ENCODE measurements at regions not wholly inside any gene's neighbourhood (a gene's known extent, or its start where the extent isn't known, plus 50 kb on each side); places are given as distances from the start of the nearest gene placed in this dataset.

- H3K27me3 ChIP-seq (ENCODE audit: insufficient read depth, insufficient read length): no peaks in the 10 kb centered on the region
- TF ChIP-seq YY1 (IDR thresholded peaks at IDR 0.05; ENCODE audit: insufficient read depth, insufficient read length): no peak
- TF ChIP-seq SUZ12 (IDR thresholded peaks at IDR 0.05; ENCODE audit: extremely low read depth, insufficient read depth, insufficient read length): no peak
- no peak for TF ChIP-seq ZNF274 (IDR thresholded peaks at IDR 0.05; ENCODE audit: low read depth, low read length)
- no peak for DNase-seq (ENCODE audit: low read depth, low spot score)
- H3K9ac ChIP-seq (ENCODE audit: insufficient read length, low read depth): no peak overlapping the region
- no peaks in the 10 kb centered on the region for H3K36me3 ChIP-seq (ENCODE audit: insufficient read depth, insufficient read length, low read length)
- H3K4me3 ChIP-seq (ENCODE audit: insufficient read length, low read depth): no peak overlapping the region
- H3K9me3 ChIP-seq (ENCODE audit: insufficient read depth, low read length): peaks cover 9% of the 10 kb centered on the region; the same call in 1 of the 2 replicates
- no peaks in the 10 kb centered on the region for H3K4me1 ChIP-seq (ENCODE audit: insufficient read depth, insufficient read length)
Observed at GRCh38 chr4:36702245-36702644, 420.8 kb downstream of the DTHD1 start.

- H3K4me3 ChIP-seq (ENCODE audit: insufficient read length, low read depth): no peak overlapping the region
Observed at GRCh38 chr4:36704289-36704688, 422.9 kb downstream of the DTHD1 start.

GRCh38 chr4:36709991-36710390 lies 428.6 kb downstream of the DTHD1 start:
- DNase-seq (ENCODE audit: low read depth, low spot score): no peak
- Histone ChIP-seq H3K4me3 (ENCODE audit: insufficient read length, low read depth) (no peak overlapping the region), H3K9ac (ENCODE audit: insufficient read length, low read depth) (no peak overlapping the region), H3K27me3 (ENCODE audit: insufficient read depth, insufficient read length) (no peaks in the 10 kb centered on the region), H3K36me3 (ENCODE audit: insufficient read depth, insufficient read length, low read length) (no peaks in the 10 kb centered on the region), H3K4me1 (ENCODE audit: insufficient read depth, insufficient read length) (no peaks in the 10 kb centered on the region), H3K9me3 (ENCODE audit: insufficient read depth, low read length) (no peaks in the 10 kb centered on the region)
- TF ChIP-seq SUZ12 (IDR thresholded peaks at IDR 0.05; ENCODE audit: extremely low read depth, insufficient read depth, insufficient read length) (no peak), ZNF274 (IDR thresholded peaks at IDR 0.05; ENCODE audit: low read depth, low read length) (no peak), YY1 (IDR thresholded peaks at IDR 0.05; ENCODE audit: insufficient read depth, insufficient read length) (no peak)

More at GRCh38 chr4:36704289-36704688, 422.9 kb downstream of the DTHD1 start:
- peaks cover 9% of the 10 kb centered on the region; the same call in 1 of the 2 replicates for H3K9me3 ChIP-seq (ENCODE audit: insufficient read depth, low read length)
- H3K27me3 ChIP-seq (ENCODE audit: insufficient read depth, insufficient read length): no peaks in the 10 kb centered on the region
- no peak for TF ChIP-seq SUZ12 (IDR thresholded peaks at IDR 0.05; ENCODE audit: extremely low read depth, insufficient read depth, insufficient read length)
- TF ChIP-seq YY1 (IDR thresholded peaks at IDR 0.05; ENCODE audit: insufficient read depth, insufficient read length): no peak
- no peak for TF ChIP-seq ZNF274 (IDR thresholded peaks at IDR 0.05; ENCODE audit: low read depth, low read length)
- no peak for DNase-seq (ENCODE audit: low read depth, low spot score)
- H3K9ac ChIP-seq (ENCODE audit: insufficient read length, low read depth): no peak overlapping the region
- H3K36me3 ChIP-seq (ENCODE audit: insufficient read depth, insufficient read length, low read length): no peaks in the 10 kb centered on the region
- no peaks in the 10 kb centered on the region for H3K4me1 ChIP-seq (ENCODE audit: insufficient read depth, insufficient read length)

DNA sequence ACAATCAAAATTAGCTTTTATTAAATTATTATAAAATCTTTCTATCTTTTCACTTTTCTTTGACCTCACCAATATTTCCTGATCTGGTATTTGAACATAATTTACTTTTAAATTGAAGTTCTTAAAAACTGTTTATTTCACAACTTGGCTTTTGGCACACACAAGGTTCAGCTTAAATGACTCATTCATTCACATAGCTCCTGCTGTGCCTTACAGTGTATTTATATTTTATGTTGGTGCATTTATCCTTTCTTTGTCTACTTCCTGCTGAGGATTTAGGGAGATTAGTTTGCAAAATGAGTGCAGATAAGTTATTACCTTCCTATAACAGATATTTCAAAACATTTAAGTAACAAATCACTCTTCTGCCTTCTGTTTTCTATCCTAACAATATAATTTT lies 430.6 kb downstream of the DTHD1 start:
- no peak overlapping the region for H3K9ac ChIP-seq (ENCODE audit: insufficient read length, low read depth)
- no peak overlapping the region for H3K4me3 ChIP-seq (ENCODE audit: insufficient read length, low read depth)
- DNase-seq (ENCODE audit: low read depth, low spot score): no peak
- H3K36me3 ChIP-seq (ENCODE audit: insufficient read depth, insufficient read length, low read length): no peaks in the 10 kb centered on the region
- no peaks in the 10 kb centered on the region for H3K4me1 ChIP-seq (ENCODE audit: insufficient read depth, insufficient read length)
- no peaks in the 10 kb centered on the region for H3K27me3 ChIP-seq (ENCODE audit: insufficient read depth, insufficient read length)
- TF ChIP-seq ZNF274 (IDR thresholded peaks at IDR 0.05; ENCODE audit: low read depth, low read length): no peak
- TF ChIP-seq SUZ12 (IDR thresholded peaks at IDR 0.05; ENCODE audit: extremely low read depth, insufficient read depth, insufficient read length): no peak
- TF ChIP-seq YY1 (IDR thresholded peaks at IDR 0.05; ENCODE audit: insufficient read depth, insufficient read length): no peak
- H3K9me3 ChIP-seq (ENCODE audit: insufficient read depth, low read length): no peaks in the 10 kb centered on the region

GRCh38 chr4:36716874-36717273 lies 435.5 kb downstream of the DTHD1 start:
- no peak for TF ChIP-seq ZNF274 (IDR thresholded peaks at IDR 0.05; ENCODE audit: low read depth, low read length)
- no peak for TF ChIP-seq YY1 (IDR thresholded peaks at IDR 0.05; ENCODE audit: insufficient read depth, insufficient read length)
- H3K36me3 ChIP-seq (ENCODE audit: insufficient read depth, insufficient read length, low read length): no peaks in the 10 kb centered on the region
- no peak overlapping the region for H3K4me3 ChIP-seq (ENCODE audit: insufficient read length, low read depth)
- H3K9ac ChIP-seq (ENCODE audit: insufficient read length, low read depth): no peak overlapping the region
- H3K4me1 ChIP-seq (ENCODE audit: insufficient read depth, insufficient read length): peaks cover 2% of the 10 kb centered on the region
- no peak for DNase-seq (ENCODE audit: low read depth, low spot score)
- H3K27me3 ChIP-seq (ENCODE audit: insufficient read depth, insufficient read length): no peaks in the 10 kb centered on the region
- H3K9me3 ChIP-seq (ENCODE audit: insufficient read depth, low read length): no peaks in the 10 kb centered on the region

DNA sequence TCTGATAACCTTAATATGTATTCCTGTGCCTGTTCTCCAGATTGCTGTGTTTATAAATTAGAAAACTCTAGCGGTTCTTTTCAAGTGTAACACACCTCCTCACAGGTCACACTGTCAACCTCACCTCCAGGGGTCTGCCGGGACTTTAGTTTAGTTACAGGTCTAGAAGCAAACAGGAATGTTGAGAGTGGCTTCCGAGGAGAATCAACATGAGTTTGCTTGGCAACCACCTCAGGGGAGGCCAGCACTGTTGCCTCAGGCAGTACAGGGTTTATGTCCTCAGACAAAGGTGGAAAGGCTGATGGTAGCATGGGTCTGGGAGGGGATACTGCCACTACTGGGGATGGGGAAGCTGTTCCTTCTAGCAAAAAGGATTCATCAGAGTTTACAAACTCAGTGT lies 438.0 kb downstream of the DTHD1 start:
- Histone ChIP-seq H3K4me3 (ENCODE audit: insufficient read length, low read depth) (no peak overlapping the region), H3K4me1 (ENCODE audit: insufficient read depth, insufficient read length) (peaks cover 2% of the 10 kb centered on the region), H3K9ac (ENCODE audit: insufficient read length, low read depth) (no peak overlapping the region), H3K9me3 (ENCODE audit: insufficient read depth, low read length) (no peaks in the 10 kb centered on the region), H3K36me3 (ENCODE audit: insufficient read depth, insufficient read length, low read length) (no peaks in the 10 kb centered on the region), H3K27me3 (ENCODE audit: insufficient read depth, insufficient read length) (no peaks in the 10 kb centered on the region)
- TF ChIP-seq SUZ12 (IDR thresholded peaks at IDR 0.05; ENCODE audit: extremely low read depth, insufficient read depth, insufficient read length) (no peak), YY1 (IDR thresholded peaks at IDR 0.05; ENCODE audit: insufficient read depth, insufficient read length) (no peak), ZNF274 (IDR thresholded peaks at IDR 0.05; ENCODE audit: low read depth, low read length) (no peak)
- no peak for DNase-seq (ENCODE audit: low read depth, low spot score)

GRCh38 chr4:36722986-36723385 lies 441.6 kb downstream of the DTHD1 start:
- H3K27me3 ChIP-seq (ENCODE audit: insufficient read depth, insufficient read length): no peaks in the 10 kb centered on the region
- DNase-seq (ENCODE audit: low read depth, low spot score): no peak
- TF ChIP-seq ZNF274 (IDR thresholded peaks at IDR 0.05; ENCODE audit: low read depth, low read length) (no peak), YY1 (IDR thresholded peaks at IDR 0.05; ENCODE audit: insufficient read depth, insufficient read length) (no peak), SUZ12 (IDR thresholded peaks at IDR 0.05; ENCODE audit: extremely low read depth, insufficient read depth, insufficient read length) (no peak)
- peaks cover 2% of the 10 kb centered on the region for H3K4me1 ChIP-seq (ENCODE audit: insufficient read depth, insufficient read length)
- H3K9me3 ChIP-seq (ENCODE audit: insufficient read depth, low read length): no peaks in the 10 kb centered on the region
- H3K9ac ChIP-seq (ENCODE audit: insufficient read length, low read depth): no peak overlapping the region
- H3K4me3 ChIP-seq (ENCODE audit: insufficient read length, low read depth): no peak overlapping the region
- H3K36me3 ChIP-seq (ENCODE audit: insufficient read depth, insufficient read length, low read length): no peaks in the 10 kb centered on the region

DNA sequence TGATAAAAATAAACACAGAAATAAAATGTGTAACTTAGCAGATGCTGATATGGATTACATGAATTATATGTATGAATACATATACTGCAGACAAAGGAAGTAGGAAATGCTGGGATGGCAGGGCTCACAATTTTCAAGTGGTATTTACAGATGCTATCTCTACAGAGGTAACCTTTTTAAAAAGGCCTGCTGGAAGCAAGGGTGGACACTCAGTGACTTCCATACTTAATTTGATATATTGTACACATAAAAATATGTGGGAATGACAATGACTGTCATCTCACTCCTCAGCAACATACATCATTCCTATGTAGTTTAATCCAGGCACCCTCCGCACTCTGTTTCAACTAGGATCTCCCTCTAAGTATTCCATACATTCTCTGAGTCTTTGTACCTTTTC lies 452.9 kb downstream of the DTHD1 start:
- H3K4me3 ChIP-seq (ENCODE audit: insufficient read length, low read depth): no peak overlapping the region
- no peak for TF ChIP-seq ZNF274 (IDR thresholded peaks at IDR 0.05; ENCODE audit: low read depth, low read length)
- no peak for TF ChIP-seq YY1 (IDR thresholded peaks at IDR 0.05; ENCODE audit: insufficient read depth, insufficient read length)
- TF ChIP-seq SUZ12 (IDR thresholded peaks at IDR 0.05; ENCODE audit: extremely low read depth, insufficient read depth, insufficient read length): no peak
- no peak for DNase-seq (ENCODE audit: low read depth, low spot score)
- H3K9me3 ChIP-seq (ENCODE audit: insufficient read depth, low read length): no peaks in the 10 kb centered on the region
- H3K36me3 ChIP-seq (ENCODE audit: insufficient read depth, insufficient read length, low read length): no peaks in the 10 kb centered on the region
- no peak overlapping the region for H3K9ac ChIP-seq (ENCODE audit: insufficient read length, low read depth)
- H3K27me3 ChIP-seq (ENCODE audit: insufficient read depth, insufficient read length): no peaks in the 10 kb centered on the region
- H3K4me1 ChIP-seq (ENCODE audit: insufficient read depth, insufficient read length): no peaks in the 10 kb centered on the region

Measured in NT2/D1 (cell line).